ENCODE measurements at regions not wholly inside any gene's neighbourhood (a gene's known extent, or its start where the extent isn't known, plus 50 kb on each side); places are given as distances from the start of the nearest gene placed in this dataset.

- Histone ChIP-seq H3K4me1 (ENCODE audit: control insufficient read depth in 2 of 2, insufficient read depth in 2 of 2, low read length in 1 of 2) (no peaks in the 10 kb centered on the region), H3K27me3 (ENCODE audit: control insufficient read depth in 1 of 2, insufficient read depth in 2 of 2, low read length in 2 of 2) (no peaks in the 10 kb centered on the region), H3K4me3 (ENCODE audit: low read depth in 1 of 2, low read length in 2 of 2) (no peak overlapping the region), H3K27ac (ENCODE audit: low read depth in 2 of 2, low read length in 1 of 2) (no peak overlapping the region), H3K36me3 (ENCODE audit: control insufficient read depth in 2 of 2, insufficient read depth in 2 of 2, low read length in 1 of 2) (no peaks in the 10 kb centered on the region), H3K9me3 (ENCODE audit: control insufficient read depth in 2 of 2, insufficient read depth in 1 of 2, low read depth in 1 of 2, low read length in 1 of 2) (no peaks in the 10 kb centered on the region)
- WGBS, 2 donors, result 81 to 84% methylated on average over 6 of the region's 6 CpGs
Observed at GRCh38 chr7:25646726-25647413, 418.6 kb upstream of the NPVF start.

- Histone ChIP-seq H3K9me3 (ENCODE audit: control insufficient read depth in 2 of 2, insufficient read depth in 1 of 2, low read depth in 1 of 2, low read length in 1 of 2) (no peaks in the 10 kb centered on the region), H3K27ac (ENCODE audit: low read depth in 2 of 2, low read length in 1 of 2) (no peak overlapping the region), H3K4me1 (ENCODE audit: control insufficient read depth in 2 of 2, insufficient read depth in 2 of 2, low read length in 1 of 2) (no peaks in the 10 kb centered on the region), H3K27me3 (ENCODE audit: control insufficient read depth in 1 of 2, insufficient read depth in 2 of 2, low read length in 2 of 2) (no peaks in the 10 kb centered on the region), H3K36me3 (ENCODE audit: control insufficient read depth in 2 of 2, insufficient read depth in 2 of 2, low read length in 1 of 2) (no peaks in the 10 kb centered on the region), H3K4me3 (ENCODE audit: low read depth in 1 of 2, low read length in 2 of 2) (no peak overlapping the region)
- WGBS, 2 donors, result 44 to 77% methylated on average over 2 of the region's 2 CpGs
Observed at GRCh38 chr7:25647872-25648271, 419.6 kb upstream of the NPVF start.

GRCh38 chr7:25652366-25652765 is 424.1 kb upstream of the NPVF start:
- no peaks in the 10 kb centered on the region for H3K9me3 ChIP-seq (ENCODE audit: control insufficient read depth in 2 of 2, insufficient read depth in 1 of 2, low read depth in 1 of 2, low read length in 1 of 2)
- H3K27me3 ChIP-seq (ENCODE audit: control insufficient read depth in 1 of 2, insufficient read depth in 2 of 2, low read length in 2 of 2), result no peaks in the 10 kb centered on the region
- no peaks in the 10 kb centered on the region for H3K4me1 ChIP-seq (ENCODE audit: control insufficient read depth in 2 of 2, insufficient read depth in 2 of 2, low read length in 1 of 2)
- H3K36me3 ChIP-seq (ENCODE audit: control insufficient read depth in 2 of 2, insufficient read depth in 2 of 2, low read length in 1 of 2), result no peaks in the 10 kb centered on the region
- no peak overlapping the region for H3K27ac ChIP-seq (ENCODE audit: low read depth in 2 of 2, low read length in 1 of 2)
- WGBS, 2 donors, result 66 to 83% methylated on average over 1 of the region's 1 CpG
- H3K4me3 ChIP-seq (ENCODE audit: low read depth in 1 of 2, low read length in 2 of 2), result no peak overlapping the region

GRCh38 chr7:25653384-25653783 is 425.1 kb upstream of the NPVF start:
- H3K4me1 ChIP-seq (ENCODE audit: control insufficient read depth in 2 of 2, insufficient read depth in 2 of 2, low read length in 1 of 2), result no peaks in the 10 kb centered on the region
- H3K9me3 ChIP-seq (ENCODE audit: control insufficient read depth in 2 of 2, insufficient read depth in 1 of 2, low read depth in 1 of 2, low read length in 1 of 2), result no peaks in the 10 kb centered on the region
- 70 to 76% methylated on average over 2 of the region's 2 CpGs for WGBS, 2 donors
- H3K4me3 ChIP-seq (ENCODE audit: low read depth in 1 of 2, low read length in 2 of 2), result no peak overlapping the region
- no peak overlapping the region for H3K27ac ChIP-seq (ENCODE audit: low read depth in 2 of 2, low read length in 1 of 2)
- no peaks in the 10 kb centered on the region for H3K27me3 ChIP-seq (ENCODE audit: control insufficient read depth in 1 of 2, insufficient read depth in 2 of 2, low read length in 2 of 2)
- no peaks in the 10 kb centered on the region for H3K36me3 ChIP-seq (ENCODE audit: control insufficient read depth in 2 of 2, insufficient read depth in 2 of 2, low read length in 1 of 2)

GRCh38 chr7:25656071-25656470 is 427.8 kb upstream of the NPVF start:
- no peaks in the 10 kb centered on the region for H3K36me3 ChIP-seq (ENCODE audit: control insufficient read depth in 2 of 2, insufficient read depth in 2 of 2, low read length in 1 of 2)
- H3K4me3 ChIP-seq (ENCODE audit: low read depth in 1 of 2, low read length in 2 of 2), result no peak overlapping the region
- H3K4me1 ChIP-seq (ENCODE audit: control insufficient read depth in 2 of 2, insufficient read depth in 2 of 2, low read length in 1 of 2), result no peaks in the 10 kb centered on the region
- H3K9me3 ChIP-seq (ENCODE audit: control insufficient read depth in 2 of 2, insufficient read depth in 1 of 2, low read depth in 1 of 2, low read length in 1 of 2), result no peaks in the 10 kb centered on the region
- no peaks in the 10 kb centered on the region for H3K27me3 ChIP-seq (ENCODE audit: control insufficient read depth in 1 of 2, insufficient read depth in 2 of 2, low read length in 2 of 2)
- no peak overlapping the region for H3K27ac ChIP-seq (ENCODE audit: low read depth in 2 of 2, low read length in 1 of 2)
- 54 to 61% methylated on average over 1 of the region's 1 CpG for WGBS, 2 donors

- no peaks in the 10 kb centered on the region for H3K4me1 ChIP-seq (ENCODE audit: control insufficient read depth in 2 of 2, insufficient read depth in 2 of 2, low read length in 1 of 2)
- no peaks in the 10 kb centered on the region for H3K36me3 ChIP-seq (ENCODE audit: control insufficient read depth in 2 of 2, insufficient read depth in 2 of 2, low read length in 1 of 2)
- H3K9me3 ChIP-seq (ENCODE audit: control insufficient read depth in 2 of 2, insufficient read depth in 1 of 2, low read depth in 1 of 2, low read length in 1 of 2), result no peaks in the 10 kb centered on the region
- H3K27me3 ChIP-seq (ENCODE audit: control insufficient read depth in 1 of 2, insufficient read depth in 2 of 2, low read length in 2 of 2), result no peaks in the 10 kb centered on the region
- no peak overlapping the region for H3K27ac ChIP-seq (ENCODE audit: low read depth in 2 of 2, low read length in 1 of 2)
- H3K4me3 ChIP-seq (ENCODE audit: low read depth in 1 of 2, low read length in 2 of 2), result no peak overlapping the region
- WGBS, 2 donors, result 10 to 19% methylated on average over 3 of the region's 3 CpGs
Observed at GRCh38 chr7:25656581-25657026, 428.3 kb upstream of the NPVF start.

- no peak overlapping the region for H3K27ac ChIP-seq (ENCODE audit: low read depth in 2 of 2, low read length in 1 of 2)
- no peaks in the 10 kb centered on the region for H3K9me3 ChIP-seq (ENCODE audit: control insufficient read depth in 2 of 2, insufficient read depth in 1 of 2, low read depth in 1 of 2, low read length in 1 of 2)
- H3K4me1 ChIP-seq (ENCODE audit: control insufficient read depth in 2 of 2, insufficient read depth in 2 of 2, low read length in 1 of 2), result no peaks in the 10 kb centered on the region
- H3K4me3 ChIP-seq (ENCODE audit: low read depth in 1 of 2, low read length in 2 of 2), result no peak overlapping the region
- no peaks in the 10 kb centered on the region for H3K36me3 ChIP-seq (ENCODE audit: control insufficient read depth in 2 of 2, insufficient read depth in 2 of 2, low read length in 1 of 2)
- H3K27me3 ChIP-seq (ENCODE audit: control insufficient read depth in 1 of 2, insufficient read depth in 2 of 2, low read length in 2 of 2), result no peaks in the 10 kb centered on the region
Observed at GRCh38 chr7:25658375-25658774, 430.1 kb upstream of the NPVF start.

- H3K27ac ChIP-seq (ENCODE audit: low read depth in 2 of 2, low read length in 1 of 2), result peak overlapping the region in 1 of 2 donors; percentile 53
Observed at GRCh38 chr7:25659841-25660240, 431.6 kb upstream of the NPVF start.

GRCh38 chr7:25662841-25663800 is 434.8 kb upstream of the NPVF start:
- 32 to 49% methylated on average over 10 of the region's 10 CpGs for WGBS, 2 donors
- H3K27ac ChIP-seq (ENCODE audit: low read depth in 2 of 2, low read length in 1 of 2), result peak overlapping the region; percentile 26 to 65
- no peaks in the 10 kb centered on the region for H3K9me3 ChIP-seq (ENCODE audit: control insufficient read depth in 2 of 2, insufficient read depth in 1 of 2, low read depth in 1 of 2, low read length in 1 of 2)
- H3K4me1 ChIP-seq (ENCODE audit: control insufficient read depth in 2 of 2, insufficient read depth in 2 of 2, low read length in 1 of 2), result no peaks in the 10 kb centered on the region
- no peaks in the 10 kb centered on the region for H3K27me3 ChIP-seq (ENCODE audit: control insufficient read depth in 1 of 2, insufficient read depth in 2 of 2, low read length in 2 of 2)
- H3K4me3 ChIP-seq (ENCODE audit: low read depth in 1 of 2, low read length in 2 of 2), result no peak overlapping the region
- no peaks in the 10 kb centered on the region for H3K36me3 ChIP-seq (ENCODE audit: control insufficient read depth in 2 of 2, insufficient read depth in 2 of 2, low read length in 1 of 2)

More at GRCh38 chr7:25659841-25660240, 431.6 kb upstream of the NPVF start:
- no peaks in the 10 kb centered on the region for H3K4me1 ChIP-seq (ENCODE audit: control insufficient read depth in 2 of 2, insufficient read depth in 2 of 2, low read length in 1 of 2)
- WGBS, 2 donors, result 57 to 62% methylated on average over 6 of the region's 6 CpGs
- no peaks in the 10 kb centered on the region for H3K9me3 ChIP-seq (ENCODE audit: control insufficient read depth in 2 of 2, insufficient read depth in 1 of 2, low read depth in 1 of 2, low read length in 1 of 2)
- no peak overlapping the region for H3K4me3 ChIP-seq (ENCODE audit: low read depth in 1 of 2, low read length in 2 of 2)
- H3K27me3 ChIP-seq (ENCODE audit: control insufficient read depth in 1 of 2, insufficient read depth in 2 of 2, low read length in 2 of 2), result no peaks in the 10 kb centered on the region
- no peaks in the 10 kb centered on the region for H3K36me3 ChIP-seq (ENCODE audit: control insufficient read depth in 2 of 2, insufficient read depth in 2 of 2, low read length in 1 of 2)

All from esophagus (tissue), 2 donors.